ENCODE measurements at regions not wholly inside any gene's neighbourhood (a gene's known extent, or its start where the extent isn't known, plus 50 kb on each side); places are given as distances from the start of the nearest gene placed in this dataset.
"Not testable (repeated sequence)": the region's sequence is repeated elsewhere in the genome, so short reads cannot be mapped to it uniquely, and the experiment has no call there.

DNA sequence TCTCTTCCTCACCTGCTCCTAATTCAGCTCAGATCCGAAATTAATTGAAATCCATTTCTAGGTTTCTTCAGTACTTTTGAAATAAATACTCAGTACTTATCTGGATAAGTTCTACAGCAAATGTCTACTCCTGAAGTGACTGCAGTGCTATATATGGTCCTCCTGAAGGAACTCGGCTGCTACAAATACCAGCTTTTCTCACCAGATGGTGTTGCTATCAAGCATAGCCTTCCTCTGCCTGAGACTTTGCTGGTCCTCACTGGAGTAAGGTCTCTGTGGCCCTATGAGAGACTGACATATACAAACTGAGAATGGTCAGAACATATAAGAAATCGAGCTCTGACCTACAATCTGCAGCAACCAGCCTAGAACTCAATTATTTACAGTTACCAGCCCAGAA lies 161.6 kb downstream of the NDFIP2 start:
- DNase-seq = no peak

DNA sequence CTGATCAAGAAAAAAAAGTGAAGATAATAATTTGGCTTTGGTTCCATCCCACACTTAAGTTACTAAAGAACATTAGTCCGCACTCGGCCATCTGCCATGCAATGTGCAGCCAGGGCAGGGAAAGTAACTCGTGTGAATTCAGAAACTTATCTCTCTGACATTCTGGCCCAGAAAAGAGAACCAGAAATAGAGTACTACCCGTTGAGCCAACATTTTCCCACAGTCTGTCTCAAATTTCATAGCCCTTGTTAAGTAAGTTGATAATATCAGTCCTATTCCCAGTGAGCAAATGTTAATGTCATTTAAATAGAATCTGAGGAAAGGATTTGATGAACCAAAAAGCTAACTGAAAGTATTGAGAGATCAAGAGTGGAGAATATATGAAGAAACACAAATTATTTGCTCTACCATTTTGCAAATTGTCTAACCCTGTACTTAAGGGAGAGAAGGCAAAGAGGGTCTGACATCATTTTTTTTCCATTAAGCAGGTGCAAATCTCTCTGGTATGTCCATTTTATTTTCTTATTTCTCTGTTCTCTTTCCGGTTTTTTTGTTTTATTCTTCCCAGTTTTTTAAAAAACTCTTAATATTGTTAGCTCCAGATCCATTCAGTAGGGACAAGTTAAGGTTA lies 156.3 kb downstream of the NDFIP2 start:
- DNase-seq = no peak

DNA sequence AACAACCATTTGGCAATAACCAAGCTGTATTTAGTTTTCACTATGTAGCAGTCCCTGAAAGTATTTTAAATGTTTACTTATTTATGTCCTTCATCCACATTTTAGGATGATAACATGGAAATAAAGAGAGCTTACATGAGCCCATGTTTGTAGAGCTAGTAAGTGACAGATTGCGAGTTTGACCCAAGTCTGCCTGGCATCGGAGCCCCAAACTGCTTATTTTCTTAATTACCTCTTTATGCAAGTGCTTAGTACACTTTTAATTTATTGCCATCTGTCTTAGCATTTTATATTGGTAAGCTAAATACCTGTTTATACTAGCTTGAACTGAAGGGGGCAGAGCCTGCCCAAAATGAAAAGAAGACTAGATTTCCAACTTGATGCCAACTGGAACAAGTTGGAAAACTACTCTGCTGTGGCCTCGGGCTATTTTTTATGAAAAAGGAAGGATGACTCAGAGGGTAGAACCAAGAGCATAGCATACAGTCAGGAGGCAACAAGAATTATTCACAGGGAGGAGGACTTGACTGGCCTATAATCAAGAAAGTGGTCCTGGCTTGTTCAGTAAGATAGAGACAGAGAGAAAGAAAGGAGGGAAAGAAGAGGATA lies 150.2 kb downstream of the NDFIP2 start:
- no peak for DNase-seq

DNA sequence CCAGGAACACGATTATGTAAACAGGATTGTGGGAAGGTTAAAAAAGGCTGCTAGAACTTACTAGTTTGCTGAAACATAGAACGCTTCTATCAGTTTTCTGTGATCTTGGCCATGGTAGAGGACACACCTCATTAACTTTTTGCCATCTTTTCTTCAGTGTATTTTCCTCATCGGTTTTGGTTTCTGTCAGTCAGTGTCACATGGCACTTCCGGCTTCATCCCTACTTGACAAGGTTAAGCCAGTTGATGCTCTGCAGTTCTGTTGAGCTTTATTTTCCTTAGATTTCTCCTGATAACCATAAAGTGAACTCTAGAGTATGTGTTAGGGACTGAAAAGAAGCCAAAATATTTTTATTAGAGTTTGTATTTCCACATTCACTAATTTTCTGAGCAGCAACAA lies 147.5 kb downstream of the NDFIP2 start:
- DNase-seq = no peak

DNA sequence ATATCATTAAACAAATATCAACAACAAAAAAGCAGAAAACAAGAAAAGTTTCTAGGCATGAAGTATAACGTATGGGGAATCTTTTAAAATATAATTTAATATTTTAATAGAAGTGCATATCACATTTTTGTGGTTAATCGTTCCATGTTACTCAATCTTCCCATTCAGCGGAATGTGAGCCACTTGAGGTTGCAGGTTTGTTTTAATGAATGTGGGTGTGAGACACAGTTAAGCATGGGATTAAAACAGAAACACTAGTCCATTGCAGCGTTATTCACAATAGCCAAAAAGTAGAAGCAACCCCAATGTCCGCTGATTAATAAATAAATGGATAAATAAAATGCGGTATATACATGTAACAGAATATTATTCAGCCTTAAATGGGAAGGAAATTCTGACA lies 146.0 kb downstream of the NDFIP2 start:
- no peak for DNase-seq

DNA sequence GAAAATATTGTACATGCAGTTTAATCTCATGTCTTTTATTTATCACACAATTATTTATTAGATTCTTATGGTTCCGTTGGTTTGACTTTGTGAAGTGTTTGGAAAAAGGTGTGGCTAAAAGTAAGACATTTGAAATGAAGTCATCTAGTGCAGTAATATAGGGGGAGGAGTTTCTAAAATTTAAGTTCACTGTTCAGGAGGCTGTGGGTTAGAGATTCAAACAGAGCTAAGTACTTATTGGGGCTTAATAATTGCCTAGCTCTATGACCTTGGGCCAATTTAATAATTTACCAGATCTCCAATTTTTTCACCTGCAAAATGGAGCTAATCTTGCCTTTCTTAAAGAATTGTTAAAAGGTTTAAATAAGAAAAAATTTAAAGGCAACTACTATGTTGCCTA lies 144.6 kb downstream of the NDFIP2 start:
- no peak for DNase-seq

DNA sequence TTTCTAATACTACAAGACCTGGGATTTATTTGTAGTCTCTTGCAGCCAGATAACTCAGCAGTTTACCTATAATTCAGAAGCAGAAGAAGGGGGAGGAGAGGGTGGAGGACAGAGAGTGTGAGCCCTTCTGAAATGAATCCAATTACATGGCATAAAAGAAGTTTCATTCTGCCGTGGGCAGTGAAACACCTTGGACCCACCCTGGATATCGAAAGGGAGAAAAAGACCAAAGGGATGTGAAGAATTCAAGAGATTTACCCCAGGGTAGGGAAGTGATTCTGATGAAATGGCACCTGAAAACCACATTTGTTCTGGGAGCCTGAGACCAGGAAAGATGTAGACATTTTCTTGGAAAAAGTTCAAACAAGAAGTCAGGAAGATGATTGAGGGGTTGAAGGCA lies 140.9 kb downstream of the NDFIP2 start:
- no peak for DNase-seq

DNA sequence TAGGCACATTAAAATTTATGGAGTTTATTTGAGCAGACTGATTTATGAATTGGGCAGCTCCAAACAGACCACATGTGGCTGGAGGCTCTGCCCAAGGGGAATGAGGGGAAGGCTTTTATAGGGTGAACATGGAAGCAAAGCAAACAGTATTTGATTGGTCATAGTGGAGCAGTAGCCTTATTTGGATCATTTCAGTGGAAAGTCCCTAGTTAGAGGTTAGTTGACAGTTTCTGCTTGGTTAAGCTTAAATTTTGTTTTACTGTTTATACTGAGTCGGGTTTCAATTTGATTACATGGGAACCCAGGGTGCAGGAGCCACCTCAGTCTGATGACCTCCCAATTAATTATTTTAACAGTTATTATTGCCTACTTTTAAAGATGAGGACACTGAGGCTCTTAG lies 140.5 kb downstream of the NDFIP2 start:
- DNase-seq = no peak

DNA sequence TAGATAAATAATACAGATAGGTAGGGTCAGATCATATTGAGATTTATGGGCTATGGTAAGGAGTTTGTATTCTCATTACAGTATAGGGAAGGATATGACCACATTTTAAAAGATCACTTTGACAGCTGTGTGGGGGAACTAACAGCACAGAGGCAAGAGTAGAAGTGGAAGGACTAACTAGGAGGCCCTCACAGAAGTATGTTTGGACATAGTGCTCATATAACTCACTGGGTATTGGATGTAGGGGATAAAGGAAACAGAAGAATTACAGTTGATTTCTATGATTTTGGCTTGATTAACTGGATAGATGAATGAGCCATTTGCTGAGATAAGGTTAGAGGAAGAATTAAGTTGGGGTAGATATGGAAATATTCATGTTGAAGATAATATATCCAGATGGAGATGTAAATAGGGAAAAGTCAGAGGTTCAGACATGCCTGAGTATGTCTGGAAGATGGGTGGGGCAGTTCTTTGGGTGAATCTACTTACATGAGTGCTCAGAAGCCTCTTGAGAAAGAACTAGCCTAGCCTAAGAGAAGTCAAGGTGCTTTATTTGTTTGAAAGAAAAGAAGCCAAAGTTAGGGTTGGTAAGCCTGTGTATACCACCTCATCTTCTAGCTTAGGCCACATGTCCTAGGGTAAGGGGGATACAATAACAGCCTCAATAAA lies 133.4 kb downstream of the NDFIP2 start:
- no peak for DNase-seq

DNA sequence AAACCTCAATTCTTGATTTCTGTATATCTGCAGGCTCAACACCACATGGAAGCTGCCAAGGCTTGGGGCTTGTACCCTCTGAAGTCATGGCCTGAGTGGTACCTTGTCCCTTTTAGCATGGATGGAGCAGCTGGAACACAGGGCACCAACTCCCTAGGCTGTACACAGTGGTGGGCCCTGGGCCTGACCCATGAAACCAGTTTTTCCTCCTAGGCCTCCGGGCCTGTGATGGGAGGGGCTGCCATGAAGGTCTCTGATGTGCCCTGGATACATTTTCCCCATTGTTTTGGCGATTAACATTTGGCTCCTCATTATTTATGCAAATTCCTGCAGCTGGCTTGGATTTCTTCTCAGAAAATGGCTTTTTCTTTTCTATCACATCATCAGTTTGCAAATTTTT lies 131.6 kb downstream of the NDFIP2 start:
- no peak for DNase-seq

DNA sequence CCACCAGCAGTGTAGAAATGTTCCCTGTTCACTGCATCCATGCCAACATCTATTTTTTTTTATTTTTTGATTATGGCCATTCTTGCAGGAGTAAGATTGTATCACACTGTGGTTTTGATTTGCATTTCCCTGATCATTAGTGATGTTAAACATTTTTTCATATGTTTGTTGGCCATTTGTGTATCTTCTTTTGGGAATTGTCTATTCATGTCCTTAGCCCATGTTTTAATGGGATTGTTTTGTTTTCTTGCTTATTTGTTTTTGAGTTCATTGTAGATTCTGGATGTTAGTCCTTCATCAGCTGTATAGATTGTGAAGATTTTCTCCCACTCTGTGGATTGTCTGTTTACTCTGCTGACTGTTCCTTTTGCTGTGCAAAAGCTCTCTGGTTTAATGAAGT lies 126.9 kb downstream of the NDFIP2 start:
- not testable (repeated sequence) for DNase-seq

All from GF-D8 (cell line).